Tibial nerve (tissue), 4 donors: ENCODE measurements at regions not wholly inside any gene's neighbourhood (a gene's known extent, or its start where the extent isn't known, plus 50 kb on each side); places are given as distances from the start of the nearest gene placed in this dataset.

Source experiments
- DNase-seq, 2 donors: peaks; one replicate each; pipeline ENCODE4 v3.0.0-alpha.2; 2019; ENCODE audit warnings: low spot score in 2 of 2
- H3K27ac ChIP-seq, 4 donors: fragments of 200-600 bp; sonication (generic) in 3 of 4; one replicate each; pipeline ENCODE4 v1.5.1; 2017 to 2019; ENCODE audit warnings: mild to moderate bottlenecking in 1 of 4
- H3K27me3 ChIP-seq, 2 donors: fragments of 200-600 bp; sonication (generic) in 1 of 2; one replicate each; pipeline versions ENCODE4 v1.5.1 to v1.6.0; 2017 to 2019
- H3K36me3 ChIP-seq, 3 donors: fragments of 200-600 bp; sonication (generic); one replicate each; pipeline ENCODE4 v1.5.1; 2018 to 2019
- H3K4me1 ChIP-seq, 4 donors: fragments of 200-600 bp; sonication (generic) in 3 of 4; one replicate each; pipeline ENCODE4 v1.5.1; 2017 to 2019
- H3K4me3 ChIP-seq, 4 donors: fragments of 200-600 bp; sonication (generic) in 3 of 4; one replicate each; pipeline ENCODE4 v1.5.1; 2017 to 2019; ENCODE audit warnings: mild to moderate bottlenecking in 1 of 4, moderate library complexity in 1 of 4
- H3K9me3 ChIP-seq, 4 donors: fragments of 200-600 bp; sonication (generic) in 3 of 4; one replicate each; pipeline ENCODE4 v1.5.1; 2017 to 2019
- EP300 ChIP-seq, 2 donors: sonication (generic); formaldehyde crosslinking; IDR thresholded peaks; one replicate each; pipeline ENCODE4 v1.6.1; 2017; ENCODE audit warnings: antibody characterized with exemption in 2 of 2, mild to moderate bottlenecking in 1 of 2
- POLR2A ChIP-seq, 2 donors: fragments of 450-650 bp; IDR thresholded peaks; one replicate each; pipeline ENCODE4 v1.6.1; 2017; ENCODE audit warnings: antibody characterized with exemption in 2 of 2, mild to moderate bottlenecking in 2 of 2, moderate library complexity in 2 of 2
- WGBS, 2 donors: methylation state at CpG; one replicate each; pipeline ENCODE4 v1.1.5; 2018; 5-methylcytosine and 5-hydroxymethylcytosine counted together
- TF ChIP-seq, protein P1 (sequence below), 5 experiments: fragments of 200-600 bp in 3 of 5; fragments of 450-650 bp in 2 of 5; sonication (generic) in 3 of 5; IDR thresholded peaks; one replicate each; pipeline ENCODE4 v1.5.1; 2016 to 2019; ENCODE audit warnings: antibody characterized with exemption in 5 of 5, mild to moderate bottlenecking in 3 of 5, moderate library complexity in 2 of 5

GRCh38 chr12:125467363-125467762 lies 402.1 kb downstream of the AACS start:
- TF ChIP-seq POLR2A (IDR thresholded peaks at IDR 0.05) (no peak), EP300 (IDR thresholded peaks at IDR 0.05) (no peak)
- TF ChIP-seq, protein P1, sequence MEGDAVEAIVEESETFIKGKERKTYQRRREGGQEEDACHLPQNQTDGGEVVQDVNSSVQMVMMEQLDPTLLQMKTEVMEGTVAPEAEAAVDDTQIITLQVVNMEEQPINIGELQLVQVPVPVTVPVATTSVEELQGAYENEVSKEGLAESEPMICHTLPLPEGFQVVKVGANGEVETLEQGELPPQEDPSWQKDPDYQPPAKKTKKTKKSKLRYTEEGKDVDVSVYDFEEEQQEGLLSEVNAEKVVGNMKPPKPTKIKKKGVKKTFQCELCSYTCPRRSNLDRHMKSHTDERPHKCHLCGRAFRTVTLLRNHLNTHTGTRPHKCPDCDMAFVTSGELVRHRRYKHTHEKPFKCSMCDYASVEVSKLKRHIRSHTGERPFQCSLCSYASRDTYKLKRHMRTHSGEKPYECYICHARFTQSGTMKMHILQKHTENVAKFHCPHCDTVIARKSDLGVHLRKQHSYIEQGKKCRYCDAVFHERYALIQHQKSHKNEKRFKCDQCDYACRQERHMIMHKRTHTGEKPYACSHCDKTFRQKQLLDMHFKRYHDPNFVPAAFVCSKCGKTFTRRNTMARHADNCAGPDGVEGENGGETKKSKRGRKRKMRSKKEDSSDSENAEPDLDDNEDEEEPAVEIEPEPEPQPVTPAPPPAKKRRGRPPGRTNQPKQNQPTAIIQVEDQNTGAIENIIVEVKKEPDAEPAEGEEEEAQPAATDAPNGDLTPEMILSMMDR (IDR thresholded peaks at IDR 0.05) = no peak
- H3K4me3 ChIP-seq = no peak overlapping the region
- DNase-seq = no peak
- no peaks in the 10 kb centered on the region for H3K36me3 ChIP-seq
- WGBS, 2 donors = 83 to 84% methylated on average over 1 of the region's 1 CpG
- no peaks in the 10 kb centered on the region for H3K27me3 ChIP-seq
- no peak overlapping the region for H3K27ac ChIP-seq
- no peaks in the 10 kb centered on the region for H3K9me3 ChIP-seq
- peaks cover 0 to 3% (median 0%) of the 10 kb centered on the region in 4 donors for H3K4me1 ChIP-seq

DNA sequence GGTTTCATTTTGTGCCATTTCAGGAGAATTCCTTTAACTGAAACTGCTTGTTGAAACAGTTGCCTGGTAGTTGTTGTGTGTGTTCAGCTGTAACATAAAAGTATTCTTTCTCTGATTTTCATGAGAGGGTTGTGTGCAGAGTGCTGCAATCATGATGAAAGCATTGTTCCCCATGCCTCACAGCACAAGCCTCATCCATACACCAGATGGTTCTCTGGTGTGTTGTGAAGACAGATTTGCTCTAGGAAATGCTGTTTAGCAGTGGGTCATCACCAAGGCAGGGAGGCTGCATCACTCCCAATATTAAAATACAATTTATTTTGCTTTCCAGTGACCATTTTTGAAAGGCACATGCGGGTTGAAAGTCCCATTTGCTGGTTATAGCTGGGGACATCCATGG lies 404.4 kb downstream of the AACS start:
- Histone ChIP-seq H3K9me3 (no peaks in the 10 kb centered on the region), H3K4me3 (no peak overlapping the region), H3K4me1 (peaks cover 0 to 3% (median 0%) of the 10 kb centered on the region in 4 donors), H3K27ac (no peak overlapping the region), H3K36me3 (no peaks in the 10 kb centered on the region), H3K27me3 (no peaks in the 10 kb centered on the region)
- no peak for TF ChIP-seq POLR2A (IDR thresholded peaks at IDR 0.05)
- TF ChIP-seq, protein P1 (IDR thresholded peaks at IDR 0.05) = no peak
- no peak for TF ChIP-seq EP300 (IDR thresholded peaks at IDR 0.05)
- no peak for DNase-seq
- WGBS, 2 donors = 92 to 100% methylated on average over 1 of the region's 1 CpG

DNA sequence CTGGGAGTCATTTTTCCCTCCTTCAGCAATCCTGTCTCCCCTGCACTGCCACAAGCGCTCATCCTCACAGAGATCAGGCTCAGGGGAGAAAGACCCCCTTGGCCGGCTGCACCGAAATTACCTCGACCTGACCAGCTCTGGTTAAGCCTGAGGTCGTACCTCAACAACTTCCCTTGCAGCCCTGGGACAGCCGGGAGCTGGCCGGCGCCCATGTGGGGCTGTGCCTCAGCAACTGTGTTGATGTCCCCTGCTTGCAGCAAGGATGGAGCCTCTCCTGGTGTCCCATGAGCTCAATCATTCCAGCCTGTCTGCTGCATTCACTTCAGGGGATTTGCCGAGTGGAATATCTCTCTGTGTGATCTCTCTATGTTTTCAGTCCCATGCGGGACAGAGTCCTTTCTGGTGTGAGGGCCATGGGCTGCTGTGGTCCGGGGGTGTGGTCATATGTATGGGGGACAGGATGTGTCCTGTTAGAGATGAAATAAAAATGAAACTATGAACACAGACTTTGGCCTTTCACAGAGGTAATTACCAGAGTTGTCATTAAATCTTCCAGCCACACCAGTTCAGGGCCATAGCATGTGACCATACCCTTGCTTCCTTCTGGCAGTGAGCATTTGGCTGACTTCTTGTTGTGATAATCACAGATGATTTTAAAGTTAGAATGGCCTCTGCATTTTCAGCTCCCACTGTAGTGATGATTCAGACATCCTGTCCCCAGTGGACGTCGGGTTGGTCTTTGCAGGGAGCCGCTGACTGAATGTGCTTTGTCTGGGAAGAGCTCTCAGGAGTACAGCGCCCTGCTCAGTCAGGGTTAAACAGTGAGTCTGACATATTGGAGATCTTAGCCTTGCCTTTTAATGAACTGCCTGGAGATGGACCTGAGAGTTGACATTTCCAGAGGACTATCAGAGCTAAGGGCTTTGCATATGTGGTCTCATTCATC lies 405.9 kb downstream of the AACS start:
- no peak for DNase-seq
- TF ChIP-seq, protein P1 (IDR thresholded peaks at IDR 0.05) = no peak
- TF ChIP-seq EP300 (IDR thresholded peaks at IDR 0.05) (no peak), POLR2A (IDR thresholded peaks at IDR 0.05) (no peak)
- peaks cover 0 to 3% (median 0%) of the 10 kb centered on the region in 4 donors for H3K4me1 ChIP-seq
- H3K27me3 ChIP-seq = no peaks in the 10 kb centered on the region
- H3K36me3 ChIP-seq = no peaks in the 10 kb centered on the region
- WGBS, 2 donors = 50 to 58% methylated on average over 15 of the region's 15 CpGs
- H3K4me3 ChIP-seq = no peak overlapping the region
- no peak overlapping the region for H3K27ac ChIP-seq
- H3K9me3 ChIP-seq = no peaks in the 10 kb centered on the region

DNA sequence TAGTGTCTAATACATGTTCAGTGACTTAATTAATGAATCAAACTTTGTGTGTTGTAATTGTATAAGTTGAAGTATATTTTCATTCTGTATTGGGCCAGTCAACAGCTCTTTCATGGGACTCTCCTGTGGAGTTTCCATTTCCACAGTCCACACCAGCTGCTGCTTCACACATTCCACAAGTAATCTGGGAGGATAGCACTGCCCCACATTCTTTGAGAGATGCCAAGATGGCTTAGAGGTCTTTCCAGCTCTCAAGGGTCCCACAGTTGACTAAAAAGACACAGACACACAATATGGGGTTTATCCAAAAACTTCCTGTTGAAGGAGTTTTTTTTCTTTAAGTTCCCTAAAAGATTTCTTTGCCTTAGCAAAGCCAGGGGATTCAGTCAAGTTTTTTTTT lies 408.3 kb downstream of the AACS start:
- H3K36me3 ChIP-seq = no peaks in the 10 kb centered on the region
- no peak overlapping the region for H3K4me3 ChIP-seq
- H3K4me1 ChIP-seq = peaks cover 0 to 3% (median 0%) of the 10 kb centered on the region in 4 donors
- TF ChIP-seq POLR2A (IDR thresholded peaks at IDR 0.05) (no peak), EP300 (IDR thresholded peaks at IDR 0.05) (no peak)
- TF ChIP-seq, protein P1 (IDR thresholded peaks at IDR 0.05) = no peak
- no peaks in the 10 kb centered on the region for H3K27me3 ChIP-seq
- H3K9me3 ChIP-seq = no peaks in the 10 kb centered on the region
- H3K27ac ChIP-seq = no peak overlapping the region
- no peak for DNase-seq

GRCh38 chr12:125487336-125487735 lies 422.1 kb downstream of the AACS start:
- no peak for DNase-seq
- Histone ChIP-seq H3K27me3 (no peaks in the 10 kb centered on the region), H3K27ac (no peak overlapping the region), H3K4me3 (no peak overlapping the region), H3K9me3 (peaks cover 0 to 23% (median 2%) of the 10 kb centered on the region in 4 donors), H3K4me1 (no peaks in the 10 kb centered on the region), H3K36me3 (no peaks in the 10 kb centered on the region)
- 63 to 71% methylated on average over 4 of the region's 4 CpGs for WGBS, 2 donors
- TF ChIP-seq EP300 (IDR thresholded peaks at IDR 0.05) (no peak), POLR2A (IDR thresholded peaks at IDR 0.05) (no peak)
- TF ChIP-seq, protein P1 (IDR thresholded peaks at IDR 0.05) = no peak
